Activated CD4-positive, alpha-beta memory T cell treated with anti-CD3 and anti-CD28 coated beads, Interleukin-2, amount 10 ng/mL, durations not matched to agents 7 days and 5 days (primary cell): ENCODE measurements at regions not wholly inside any gene's neighbourhood (a gene's known extent, or its start where the extent isn't known, plus 50 kb on each side); places are given as distances from the start of the nearest gene placed in this dataset.

Experiments
- CTCF ChIA-PET: fragments of 350-600 bp; sonication (Branson Sonifier 250); formaldehyde crosslinking; loops from one replicate; lab custom pipeline; 2021; ENCODE audit warnings: antibody characterized with exemption, inconsistent platforms; lab: Charles Lee
- POLR2A ChIA-PET: fragments of 350-600 bp; sonication (Branson Sonifier 250); formaldehyde crosslinking; loops from one replicate; lab custom pipeline; 2021; ENCODE audit warnings: antibody characterized with exemption; lab: Charles Lee
- DNase-seq: peaks from one replicate; pipeline ENCODE4 v3.0.0-alpha.2; 2020
- H3K27ac Mint-ChIP-seq: one replicate; pipeline ENCODE4 v1.8.0; 2021; ENCODE audit warnings: mild to moderate bottlenecking, mixed read lengths
- H3K27me3 Mint-ChIP-seq: one replicate; pipeline ENCODE4 v1.8.0; 2021; ENCODE audit warnings: mixed read lengths
- H3K36me3 Mint-ChIP-seq: one replicate; pipeline ENCODE4 v1.8.0; 2021; ENCODE audit warnings: low read depth, mixed read lengths
- H3K4me1 Mint-ChIP-seq: one replicate; pipeline ENCODE4 v1.8.0; 2021; ENCODE audit warnings: mixed read lengths
- H3K4me3 Mint-ChIP-seq: one replicate; pipeline ENCODE4 v1.8.0; 2021; ENCODE audit warnings: mild to moderate bottlenecking, mixed read lengths
- H3K9me3 Mint-ChIP-seq: one replicate; pipeline ENCODE4 v1.8.0; 2021; ENCODE audit warnings: mixed read lengths

DNA sequence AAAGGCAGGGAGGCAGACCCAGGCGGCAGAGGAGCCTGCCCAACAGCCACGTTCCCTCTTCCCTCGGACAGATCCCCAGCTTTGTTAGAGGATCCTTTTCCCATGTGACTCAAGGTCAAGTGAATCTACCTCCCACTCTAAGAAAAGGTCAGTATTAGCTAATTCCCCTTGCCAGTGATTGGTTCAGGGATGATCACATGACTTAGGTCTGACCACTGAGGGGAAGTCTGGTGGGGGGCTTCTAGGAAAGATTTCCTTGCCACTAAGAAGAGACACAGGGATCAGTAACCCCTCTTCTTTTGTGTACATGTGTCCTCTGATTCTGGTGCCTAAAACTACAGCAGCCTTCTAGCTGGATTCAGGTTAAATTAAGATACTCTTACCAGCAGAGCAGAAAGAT lies 266.3 kb upstream of the NSMCE3 start:
- Mint-ChIP-seq H3K27ac (no peak overlapping the region), H3K9me3 (no peaks in the 10 kb centered on the region), H3K4me3 (no peak overlapping the region), H3K27me3 (peaks cover 2% of the 10 kb centered on the region), H3K36me3 (no peaks in the 10 kb centered on the region), H3K4me1 (no peaks in the 10 kb centered on the region)
- ChIA-PET CTCF (no interaction called here), POLR2A (no interaction called here)
- no peak for DNase-seq

DNA sequence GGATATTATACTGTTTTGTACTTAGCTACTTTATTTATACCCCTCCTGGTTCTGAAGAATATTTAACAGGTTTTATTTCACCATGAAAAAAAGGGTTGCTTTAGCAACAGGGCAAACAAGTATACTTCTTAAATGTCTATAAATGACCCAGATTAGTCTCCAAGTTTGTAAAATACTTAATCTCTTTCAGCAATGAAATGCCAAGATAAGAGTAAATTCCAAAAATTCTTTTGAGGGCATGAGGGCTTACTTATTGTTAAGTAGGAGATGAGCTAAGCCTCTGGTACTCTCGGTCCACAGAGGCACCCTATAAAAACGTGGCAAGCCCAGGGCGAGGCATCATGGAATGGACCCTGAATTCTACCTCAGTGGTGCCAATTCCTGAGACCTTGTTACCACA lies 264.8 kb upstream of the NSMCE3 start:
- Mint-ChIP-seq H3K36me3 (no peaks in the 10 kb centered on the region), H3K27ac (no peak overlapping the region), H3K4me1 (no peaks in the 10 kb centered on the region), H3K27me3 (peaks cover 2% of the 10 kb centered on the region), H3K9me3 (no peaks in the 10 kb centered on the region), H3K4me3 (no peak overlapping the region)
- CTCF ChIA-PET: no interaction called here
- POLR2A ChIA-PET: no interaction called here
- DNase-seq: no peak

DNA sequence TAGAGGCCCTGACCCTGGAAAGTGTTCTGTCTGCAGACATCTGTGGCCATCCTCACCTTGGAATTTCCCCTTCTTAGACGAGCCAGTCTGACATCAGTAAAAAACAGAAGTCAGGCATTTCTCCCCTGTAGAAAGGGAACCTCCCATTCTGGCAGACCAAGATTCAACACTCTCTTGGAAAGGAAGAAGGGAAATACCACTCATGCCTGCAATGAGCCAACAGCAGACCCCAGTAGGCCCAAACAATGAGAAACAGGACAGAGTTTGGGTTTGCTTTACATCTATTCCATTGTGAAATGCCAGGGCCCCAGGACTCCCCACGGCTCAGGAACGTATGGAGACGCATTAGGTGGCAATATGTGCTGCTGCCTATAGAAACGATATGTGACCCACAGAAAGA lies 264.0 kb upstream of the NSMCE3 start:
- no peaks in the 10 kb centered on the region for H3K9me3 Mint-ChIP-seq
- peaks cover 2% of the 10 kb centered on the region for H3K27me3 Mint-ChIP-seq
- no peak overlapping the region for H3K4me3 Mint-ChIP-seq
- H3K36me3 Mint-ChIP-seq: no peaks in the 10 kb centered on the region
- no peak for DNase-seq
- H3K27ac Mint-ChIP-seq: no peak overlapping the region
- POLR2A ChIA-PET: no interaction called here
- no peaks in the 10 kb centered on the region for H3K4me1 Mint-ChIP-seq
- CTCF ChIA-PET: no interaction called here

DNA sequence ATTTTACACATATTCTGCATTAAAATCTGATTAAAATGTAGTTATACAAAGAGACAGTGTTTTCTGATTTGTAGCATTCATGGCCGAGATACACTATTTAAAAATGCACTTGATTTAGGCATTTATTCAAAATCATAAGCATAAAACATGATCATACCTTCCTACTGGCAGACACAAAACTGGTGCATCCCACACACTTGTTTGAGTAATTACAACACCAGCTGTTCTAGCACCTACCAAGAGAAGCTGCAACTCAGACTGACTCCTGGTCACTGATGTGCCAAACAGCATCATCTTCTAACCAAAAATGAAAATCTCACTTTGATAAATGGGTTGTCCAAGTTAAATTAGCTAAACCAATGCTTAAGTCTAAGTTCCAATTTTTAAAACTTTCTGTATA lies 262.7 kb upstream of the NSMCE3 start:
- no peak overlapping the region for H3K27ac Mint-ChIP-seq
- no peak overlapping the region for H3K4me3 Mint-ChIP-seq
- no peaks in the 10 kb centered on the region for H3K4me1 Mint-ChIP-seq
- no peak for DNase-seq
- no peaks in the 10 kb centered on the region for H3K36me3 Mint-ChIP-seq
- H3K9me3 Mint-ChIP-seq: no peaks in the 10 kb centered on the region
- ChIA-PET CTCF (no interaction called here), POLR2A (no interaction called here)
- peaks cover 2% of the 10 kb centered on the region for H3K27me3 Mint-ChIP-seq

DNA sequence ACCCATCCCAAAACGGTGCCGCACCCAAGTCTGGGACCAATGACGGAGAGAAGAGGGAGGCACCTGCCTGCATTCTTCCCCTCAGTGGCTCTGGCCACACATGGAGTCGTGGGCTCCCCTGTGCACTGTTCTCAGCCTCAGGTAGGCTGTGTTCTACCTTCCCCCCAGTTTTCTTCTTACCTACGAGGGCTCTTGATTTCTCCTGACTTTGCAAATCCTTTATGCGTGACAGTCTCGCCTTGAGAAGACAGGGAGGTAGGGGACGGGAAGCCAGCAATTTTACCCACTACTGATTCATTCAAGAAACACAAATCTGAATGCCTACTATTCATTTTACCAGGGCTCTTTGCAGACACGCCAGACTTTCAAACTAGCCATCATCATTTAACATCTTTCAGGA lies 261.3 kb upstream of the NSMCE3 start:
- ChIA-PET CTCF (no interaction called here), POLR2A (no interaction called here)
- H3K4me3 Mint-ChIP-seq: no peak overlapping the region
- peaks cover 7% of the 10 kb centered on the region for H3K4me1 Mint-ChIP-seq
- no peaks in the 10 kb centered on the region for H3K9me3 Mint-ChIP-seq
- H3K36me3 Mint-ChIP-seq: no peaks in the 10 kb centered on the region
- H3K27me3 Mint-ChIP-seq: peaks cover 2% of the 10 kb centered on the region
- no peak for DNase-seq
- no peak overlapping the region for H3K27ac Mint-ChIP-seq

DNA sequence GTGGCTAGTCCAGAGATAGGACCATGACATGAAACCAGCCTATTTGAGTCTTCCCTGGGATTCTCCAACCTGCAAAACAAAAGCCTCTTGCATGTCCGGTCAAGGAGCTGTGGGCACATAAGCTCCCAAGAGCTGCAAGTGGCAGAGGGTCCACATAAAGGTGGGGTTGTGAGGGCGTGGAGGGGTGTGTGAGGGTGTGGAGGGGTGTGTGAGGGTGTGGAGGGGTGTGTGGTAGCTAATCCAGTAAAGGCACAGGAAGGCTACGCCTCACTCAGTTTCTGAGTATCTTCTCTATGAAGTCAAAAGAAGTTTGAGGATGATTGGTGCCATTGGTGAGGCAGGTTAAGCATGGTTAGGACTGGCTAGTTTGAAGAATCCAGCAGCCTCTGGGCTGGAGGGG lies 259.4 kb upstream of the NSMCE3 start:
- Mint-ChIP-seq H3K4me1 (peaks cover 11% of the 10 kb centered on the region), H3K27me3 (peaks cover 2% of the 10 kb centered on the region), H3K27ac (no peak overlapping the region), H3K4me3 (no peak overlapping the region), H3K36me3 (no peaks in the 10 kb centered on the region), H3K9me3 (no peaks in the 10 kb centered on the region)
- CTCF ChIA-PET: no interaction called here
- DNase-seq: no peak
- POLR2A ChIA-PET: no interaction called here

DNA sequence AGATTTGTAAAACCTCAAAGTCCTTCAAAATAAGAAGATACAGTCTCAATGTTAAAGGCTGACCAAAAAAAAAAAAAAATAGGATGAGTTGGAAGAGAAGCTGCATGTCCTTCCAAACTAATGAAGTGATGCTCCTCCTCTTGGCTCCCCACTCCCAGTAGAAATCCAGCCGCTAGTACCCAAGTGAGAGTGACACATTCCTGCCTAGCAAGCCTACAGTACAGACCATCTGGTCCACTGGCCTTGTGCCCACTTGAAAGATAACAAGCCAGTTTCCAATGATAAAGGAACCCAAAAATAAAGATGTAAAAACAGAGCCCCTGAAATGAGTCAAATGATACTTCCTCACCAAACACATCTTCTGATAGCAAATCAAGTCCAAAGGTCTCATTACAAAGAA lies 258.7 kb upstream of the NSMCE3 start:
- peaks cover 2% of the 10 kb centered on the region for H3K27me3 Mint-ChIP-seq
- POLR2A ChIA-PET: no interaction called here
- CTCF ChIA-PET: no interaction called here

DNA sequence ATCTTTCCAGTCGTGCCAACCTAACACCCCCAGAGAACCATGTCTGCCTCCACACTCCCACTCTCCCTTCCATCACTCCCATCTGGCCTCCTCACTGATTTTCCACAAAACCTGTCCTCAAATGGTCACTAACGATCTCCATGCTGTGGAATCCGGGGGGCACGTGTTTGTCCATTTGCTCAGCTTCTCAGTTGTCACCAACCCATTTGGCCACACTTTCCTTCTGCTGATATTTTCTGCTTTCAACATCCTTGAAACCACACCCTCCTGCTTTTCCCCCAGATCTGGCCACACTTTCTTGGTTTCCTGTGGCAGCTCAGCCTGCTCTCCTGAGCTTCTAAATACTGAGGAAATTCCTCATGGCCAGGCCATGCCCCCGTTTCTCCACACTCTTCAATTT lies 257.2 kb upstream of the NSMCE3 start:
- POLR2A ChIA-PET: no interaction called here
- no peak for DNase-seq
- H3K4me3 Mint-ChIP-seq: no peak overlapping the region
- H3K27me3 Mint-ChIP-seq: peaks cover 2% of the 10 kb centered on the region
- CTCF ChIA-PET: no interaction called here
- no peaks in the 10 kb centered on the region for H3K36me3 Mint-ChIP-seq
- H3K27ac Mint-ChIP-seq: no peak overlapping the region
- H3K9me3 Mint-ChIP-seq: no peaks in the 10 kb centered on the region
- peaks cover 11% of the 10 kb centered on the region for H3K4me1 Mint-ChIP-seq

More for the DNA sequence above, 258.7 kb upstream of the NSMCE3 start:
- H3K9me3 Mint-ChIP-seq: no peaks in the 10 kb centered on the region
- no peak overlapping the region for H3K27ac Mint-ChIP-seq
- H3K36me3 Mint-ChIP-seq: no peaks in the 10 kb centered on the region
- peaks cover 11% of the 10 kb centered on the region for H3K4me1 Mint-ChIP-seq
- H3K4me3 Mint-ChIP-seq: no peak overlapping the region
- no peak for DNase-seq

DNA sequence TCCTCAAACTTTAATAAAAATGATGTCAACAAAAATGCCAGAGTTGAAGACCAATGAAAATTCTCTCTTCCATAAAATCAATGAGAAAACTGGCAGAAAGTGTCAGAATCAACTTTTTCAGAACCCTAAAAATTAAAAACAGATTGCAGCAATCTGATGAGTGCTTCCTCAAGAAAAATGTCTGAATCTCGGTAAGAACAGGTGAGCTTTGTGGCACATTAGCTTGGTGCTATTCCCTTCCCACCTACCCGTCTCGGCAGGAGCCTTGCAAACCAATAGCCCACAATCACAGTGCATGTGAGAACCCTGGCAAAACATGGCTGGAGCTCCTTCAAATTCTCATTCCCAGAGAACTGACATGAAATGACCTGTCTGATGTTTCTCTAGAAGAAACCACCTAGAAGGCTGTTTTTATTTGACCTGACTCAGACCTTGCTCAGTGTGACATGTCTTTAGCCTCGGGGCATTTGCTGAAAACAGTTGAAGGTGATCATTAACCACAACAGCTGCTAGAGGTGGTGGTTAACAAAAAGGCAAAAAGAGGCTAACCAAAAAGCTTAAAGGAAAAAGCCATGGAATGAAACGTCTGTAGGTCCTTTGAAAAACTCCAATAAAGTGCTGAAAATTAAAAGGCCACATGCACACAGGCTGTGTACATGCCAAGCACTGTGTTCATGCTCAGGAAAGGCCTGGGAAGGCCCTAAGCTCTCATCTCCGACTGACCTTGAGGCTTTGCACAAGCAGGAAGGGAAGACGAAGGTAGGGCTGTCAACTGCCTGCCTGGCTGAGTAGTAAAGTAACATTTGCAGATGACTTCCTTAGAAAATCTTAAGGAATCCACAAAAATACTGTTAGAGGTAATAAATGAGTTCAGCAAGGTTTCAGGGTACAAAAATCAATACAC lies 253.0 kb upstream of the NSMCE3 start:
- DNase-seq: no peak
- Mint-ChIP-seq H3K9me3 (no peaks in the 10 kb centered on the region), H3K4me1 (peaks cover 11% of the 10 kb centered on the region), H3K27me3 (no peaks in the 10 kb centered on the region), H3K36me3 (no peaks in the 10 kb centered on the region), H3K27ac (no peak overlapping the region), H3K4me3 (no peak overlapping the region)
- ChIA-PET POLR2A (no interaction called here), CTCF (no interaction called here)

DNA sequence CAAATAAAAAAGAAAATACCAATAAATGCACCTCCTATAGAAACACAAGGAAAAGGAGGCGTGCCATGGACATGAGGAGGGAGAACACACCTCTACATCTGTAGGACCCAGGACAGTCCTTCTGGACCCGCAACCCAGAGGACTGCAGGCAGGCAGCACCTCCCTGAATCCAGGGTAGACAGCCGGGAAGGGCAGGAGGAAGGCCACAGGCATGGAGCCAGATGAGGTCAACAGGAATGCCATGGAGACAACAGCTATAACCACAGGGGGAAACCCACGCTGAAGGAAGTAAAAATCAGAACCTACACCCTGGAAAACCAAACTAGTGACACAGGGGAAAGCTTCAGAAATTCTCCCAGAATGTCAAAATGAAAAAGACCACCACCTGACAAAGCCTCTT lies 248.8 kb upstream of the NSMCE3 start:
- H3K4me3 Mint-ChIP-seq: no peak overlapping the region
- H3K36me3 Mint-ChIP-seq: no peaks in the 10 kb centered on the region
- DNase-seq: no peak
- POLR2A ChIA-PET: no interaction called here
- H3K27ac Mint-ChIP-seq: no peak overlapping the region
- CTCF ChIA-PET: no interaction called here
- H3K27me3 Mint-ChIP-seq: no peaks in the 10 kb centered on the region
- H3K9me3 Mint-ChIP-seq: no peaks in the 10 kb centered on the region
- H3K4me1 Mint-ChIP-seq: no peaks in the 10 kb centered on the region

DNA sequence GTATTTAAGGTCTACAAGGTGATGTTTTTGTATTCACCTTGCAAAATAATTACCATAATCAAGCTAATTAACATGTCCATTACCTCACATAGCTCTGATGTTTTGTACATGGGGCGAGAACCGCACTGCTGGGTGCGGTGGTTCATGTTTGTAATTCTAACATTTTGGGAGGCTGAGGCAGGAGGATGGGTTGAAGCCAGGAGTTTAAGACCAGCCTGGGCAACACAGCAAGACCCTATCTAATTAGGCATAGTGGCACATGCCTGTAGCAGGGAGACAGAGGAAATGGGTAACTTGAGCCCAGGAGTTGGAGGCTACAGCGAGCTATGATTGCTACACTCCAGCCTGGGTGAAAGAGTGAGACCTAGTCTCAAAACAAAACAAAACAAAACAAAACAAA lies 248.2 kb upstream of the NSMCE3 start:
- DNase-seq: no peak
- H3K27me3 Mint-ChIP-seq: no peaks in the 10 kb centered on the region
- H3K27ac Mint-ChIP-seq: no peak overlapping the region
- H3K4me3 Mint-ChIP-seq: no peak overlapping the region
- H3K4me1 Mint-ChIP-seq: no peaks in the 10 kb centered on the region
- no peaks in the 10 kb centered on the region for H3K36me3 Mint-ChIP-seq
- H3K9me3 Mint-ChIP-seq: no peaks in the 10 kb centered on the region
- POLR2A ChIA-PET: no interaction called here
- CTCF ChIA-PET: no interaction called here

DNA sequence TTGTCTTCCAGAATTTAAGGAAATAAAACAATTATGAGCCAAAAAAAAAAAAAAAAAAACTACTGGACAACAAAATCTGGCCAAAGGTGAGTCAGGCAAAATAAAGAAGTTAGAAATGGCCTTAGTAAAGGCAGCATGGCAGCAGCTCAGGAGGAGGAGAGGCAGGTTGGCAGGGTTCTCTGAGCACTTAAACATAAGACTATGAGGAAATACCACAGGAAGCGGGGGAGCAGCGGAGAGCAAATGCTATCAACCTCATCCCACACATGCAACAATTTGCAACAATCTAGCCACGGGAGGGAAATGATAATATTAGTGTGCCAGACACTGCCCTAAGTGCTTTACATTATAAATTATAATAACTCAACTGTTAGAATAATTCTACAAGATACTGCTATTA lies 247.3 kb upstream of the NSMCE3 start:
- H3K4me1 Mint-ChIP-seq: no peaks in the 10 kb centered on the region
- no peak overlapping the region for H3K4me3 Mint-ChIP-seq
- no peaks in the 10 kb centered on the region for H3K27me3 Mint-ChIP-seq
- ChIA-PET POLR2A (no interaction called here), CTCF (no interaction called here)
- no peak for DNase-seq
- no peak overlapping the region for H3K27ac Mint-ChIP-seq
- H3K9me3 Mint-ChIP-seq: no peaks in the 10 kb centered on the region
- H3K36me3 Mint-ChIP-seq: no peaks in the 10 kb centered on the region

DNA sequence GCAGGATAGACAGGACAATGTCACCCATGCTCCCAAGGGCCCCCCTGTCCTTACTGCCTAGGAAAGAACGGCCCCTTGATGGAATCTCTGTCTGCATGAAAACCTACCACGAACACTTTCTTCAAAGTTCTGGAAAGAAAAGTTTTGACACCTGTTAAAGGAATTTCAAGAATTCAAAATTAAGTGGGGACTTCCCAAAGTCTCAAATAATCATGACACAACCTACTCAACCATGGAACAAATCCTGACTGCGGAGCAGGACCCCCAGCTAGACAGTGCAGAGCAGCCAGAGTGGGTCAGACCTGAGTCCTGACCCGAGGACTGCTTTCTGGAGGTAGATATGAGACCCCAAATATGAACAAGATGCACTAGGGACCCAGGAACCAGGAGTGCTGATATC lies 245.3 kb upstream of the NSMCE3 start:
- H3K36me3 Mint-ChIP-seq: no peaks in the 10 kb centered on the region
- no peaks in the 10 kb centered on the region for H3K4me1 Mint-ChIP-seq
- no peak overlapping the region for H3K27ac Mint-ChIP-seq
- POLR2A ChIA-PET: no interaction called here
- no peak for DNase-seq
- no peaks in the 10 kb centered on the region for H3K27me3 Mint-ChIP-seq
- no peak overlapping the region for H3K4me3 Mint-ChIP-seq
- CTCF ChIA-PET: no interaction called here
- H3K9me3 Mint-ChIP-seq: no peaks in the 10 kb centered on the region

DNA sequence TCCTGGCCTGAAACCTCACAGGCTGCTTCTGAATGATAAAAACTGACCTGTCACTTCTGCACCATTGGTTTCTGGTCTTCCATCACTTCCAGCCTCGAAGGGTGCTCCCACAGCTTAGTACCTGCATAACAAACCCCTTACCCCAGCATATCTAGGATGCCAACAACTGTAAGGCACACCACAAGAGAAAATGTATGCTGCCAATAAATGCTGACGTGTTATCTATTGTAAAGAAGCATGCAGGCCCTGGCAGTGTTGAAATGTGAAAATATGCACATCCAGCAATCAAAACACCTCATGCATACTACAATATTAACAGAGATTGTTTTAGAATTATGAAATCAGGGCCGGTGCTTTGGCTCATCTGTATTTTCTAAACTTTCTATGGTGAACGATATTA lies 242.0 kb upstream of the NSMCE3 start:
- POLR2A ChIA-PET: no interaction called here
- Mint-ChIP-seq H3K4me1 (no peaks in the 10 kb centered on the region), H3K4me3 (no peak overlapping the region), H3K27ac (no peak overlapping the region), H3K27me3 (peaks cover 2% of the 10 kb centered on the region), H3K36me3 (no peaks in the 10 kb centered on the region), H3K9me3 (peaks cover 2% of the 10 kb centered on the region)
- CTCF ChIA-PET: no interaction called here
- DNase-seq: no peak
